GM21423 (cell line): ENCODE measurements at regions not wholly inside any gene's neighbourhood (a gene's known extent, or its start where the extent isn't known, plus 50 kb on each side); places are given as distances from the start of the nearest gene placed in this dataset.
"Not testable (repeated sequence)": the region's sequence is repeated elsewhere in the genome, so short reads cannot be mapped to it uniquely, and the experiment has no call there.

Experiments
- ATAC-seq: cut with Tn5 transposase; IDR thresholded peaks from one replicate; pipeline ENCODE4 v1.9.1; 2021; ENCODE audit warnings: mild to moderate bottlenecking, moderate library complexity; ENCODE audit not compliant: unreplicated experiment

- not testable (repeated sequence) for ATAC-seq
Measured at GRCh38 chr6:21947227-21947626, 349.6 kb downstream of the PRL start.

- no peak for ATAC-seq
Measured at GRCh38 chr6:21947731-21948386, 349.0 kb downstream of the PRL start.

- ATAC-seq = no peak
Measured at GRCh38 chr6:21949211-21949801, 347.5 kb downstream of the PRL start.

GRCh38 chr6:21952367-21952766, 344.5 kb downstream of the PRL start:
- no peak for ATAC-seq

GRCh38 chr6:21953831-21954801, 342.7 kb downstream of the PRL start:
- no peak for ATAC-seq

- ATAC-seq = no peak
Measured at GRCh38 chr6:21955053-21955595, 341.7 kb downstream of the PRL start.

GRCh38 chr6:21955951-21956350, 340.9 kb downstream of the PRL start:
- no peak for ATAC-seq

- ATAC-seq = no peak
Measured at GRCh38 chr6:21958428-21958827, 338.4 kb downstream of the PRL start.

GRCh38 chr6:21961226-21961625, 335.6 kb downstream of the PRL start:
- no peak for ATAC-seq

- no peak for ATAC-seq
Measured at GRCh38 chr6:21965016-21965415, 331.8 kb downstream of the PRL start.

GRCh38 chr6:21965953-21966539, 330.8 kb downstream of the PRL start:
- ATAC-seq = no peak

GRCh38 chr6:21967056-21967974, 329.5 kb downstream of the PRL start:
- ATAC-seq = no peak

- no peak for ATAC-seq
Measured at GRCh38 chr6:21968411-21968810, 328.4 kb downstream of the PRL start.

GRCh38 chr6:21969192-21969591, 327.6 kb downstream of the PRL start:
- ATAC-seq = no peak

GRCh38 chr6:21970569-21971300, 326.1 kb downstream of the PRL start:
- ATAC-seq = no peak

GRCh38 chr6:21971541-21971940, 325.3 kb downstream of the PRL start:
- no peak for ATAC-seq

- no peak for ATAC-seq
Measured at GRCh38 chr6:21972516-21972915, 324.3 kb downstream of the PRL start.

- ATAC-seq = no peak
Measured at GRCh38 chr6:21977346-21977745, 319.5 kb downstream of the PRL start.

GRCh38 chr6:21981235-21981833, 315.5 kb downstream of the PRL start:
- ATAC-seq = no peak
